Astrocyte (in vitro differentiated cells and primary cell): ENCODE measurements at regions not wholly inside any gene's neighbourhood (a gene's known extent, or its start where the extent isn't known, plus 50 kb on each side); places are given as distances from the start of the nearest gene placed in this dataset.

Source experiments
- DNase-seq: peaks from one replicate; pipeline ENCODE4 v3.0.0-alpha.2; 2010; ENCODE audit warnings: low read depth
- FAIRE-seq: peaks from 2 replicates; lab custom pipeline; 2011; peaks lifted over from hg19 to GRCh38; lab: Jason Lieb, UNC
- H2AFZ ChIP-seq: 2 replicates; pipeline ENCODE4 v1.6.0; 2012; ENCODE audit warnings: low read depth, low read length, inconsistent platforms
- H3K27ac ChIP-seq: 2 replicates; pipeline ENCODE4 v1.5.1; 2011; ENCODE audit warnings: low read depth, low read length, inconsistent platforms
- H3K27me3 ChIP-seq: 2 replicates; pipeline ENCODE4 v1.6.0; 2011; ENCODE audit warnings: low read length, inconsistent platforms; ENCODE audit not compliant: insufficient read depth
- H3K36me3 ChIP-seq: 2 replicates; pipeline ENCODE4 v1.5.1; 2011; ENCODE audit warnings: low read length, inconsistent platforms; ENCODE audit not compliant: insufficient read depth
- H3K4me1 ChIP-seq: 2 replicates; pipeline ENCODE4 v1.5.1; 2011; ENCODE audit warnings: low read length, inconsistent platforms; ENCODE audit not compliant: insufficient read depth
- H3K4me2 ChIP-seq: 2 replicates; pipeline ENCODE4 v1.6.0; 2012; ENCODE audit warnings: low read length, inconsistent platforms
- H3K4me3 ChIP-seq: 2 replicates; pipeline ENCODE4 v1.5.1; 2011; ENCODE audit warnings: low read depth, mild to moderate bottlenecking, low read length, inconsistent platforms; ENCODE audit not compliant: insufficient read depth
- H3K79me2 ChIP-seq: 2 replicates; pipeline ENCODE4 v1.6.0; 2012; ENCODE audit warnings: mild to moderate bottlenecking, low read length, inconsistent platforms; ENCODE audit not compliant: insufficient read depth
- H3K9ac ChIP-seq: 2 replicates; pipeline ENCODE4 v1.6.0; 2012; ENCODE audit warnings: mild to moderate bottlenecking, low read length, inconsistent platforms
- H3K9me3 ChIP-seq: 2 replicates; pipeline ENCODE4 v1.5.1; 2012; ENCODE audit warnings: low read depth, mild to moderate bottlenecking, low read length, inconsistent platforms; ENCODE audit not compliant: insufficient read depth
- H4K20me1 ChIP-seq: 2 replicates; pipeline ENCODE4 v1.6.0; 2012; ENCODE audit warnings: low read length, inconsistent platforms; ENCODE audit not compliant: insufficient read depth
- H3K27ac Mint-ChIP-seq: one replicate; pipeline ENCODE4 v1.8.0; 2021; ENCODE audit warnings: mild to moderate bottlenecking, mixed read lengths; ENCODE audit not compliant: unreplicated experiment
- H3K27me3 Mint-ChIP-seq: one replicate; pipeline ENCODE4 v1.8.0; 2021; ENCODE audit warnings: low read depth, mixed read lengths; ENCODE audit not compliant: unreplicated experiment
- H3K36me3 Mint-ChIP-seq: one replicate; pipeline ENCODE4 v1.8.0; 2021; ENCODE audit warnings: low read depth, mixed read lengths; ENCODE audit not compliant: unreplicated experiment
- H3K4me1 Mint-ChIP-seq: one replicate; pipeline ENCODE4 v1.8.0; 2021; ENCODE audit warnings: low read depth, mixed read lengths; ENCODE audit not compliant: unreplicated experiment
- H3K4me3 Mint-ChIP-seq: one replicate; pipeline ENCODE4 v1.8.0; 2021; ENCODE audit warnings: mild to moderate bottlenecking, moderate library complexity, mixed read lengths; ENCODE audit not compliant: unreplicated experiment
- H3K9me3 Mint-ChIP-seq: one replicate; pipeline ENCODE4 v1.8.0; 2021; ENCODE audit warnings: mild to moderate bottlenecking, mixed read lengths; ENCODE audit not compliant: unreplicated experiment
- CTCF ChIP-seq: IDR thresholded peaks from 2 replicates; pipeline ENCODE4 v1.5.1; 2011; ENCODE audit warnings: low read depth, mild to moderate bottlenecking, inconsistent platforms, low read length, moderate library complexity; ENCODE audit not compliant: insufficient read depth
- EZH2 ChIP-seq: IDR thresholded peaks from 2 replicates; pipeline ENCODE4 v1.6.1; 2012; ENCODE audit warnings: mild to moderate bottlenecking, low read length, inconsistent platforms; ENCODE audit not compliant: insufficient read depth

- Mint-ChIP-seq H3K4me3 (no peak overlapping the region), H3K36me3 (no peaks in the 10 kb centered on the region), H3K9me3 (no peaks in the 10 kb centered on the region), H3K27ac (no peak overlapping the region), H3K4me1 (peaks cover 6% of the 10 kb centered on the region), H3K27me3 (peaks cover 8% of the 10 kb centered on the region)
- H3K79me2 ChIP-seq: no peaks in the 10 kb centered on the region
- no peaks in the 10 kb centered on the region for H4K20me1 ChIP-seq
- H3K9me3 ChIP-seq: no peaks in the 10 kb centered on the region
- H3K36me3 ChIP-seq: no peaks in the 10 kb centered on the region
- FAIRE-seq: no peak
- TF ChIP-seq EZH2 (no peak), CTCF (peak; percentile 60)
- H3K4me3 ChIP-seq: no peak overlapping the region
- no peak overlapping the region for H3K27ac ChIP-seq
- no peak for DNase-seq
- no peak overlapping the region for H3K9ac ChIP-seq
- H3K4me2 ChIP-seq: no peak overlapping the region
- peaks cover 3% of the 10 kb centered on the region for H3K4me1 ChIP-seq
- no peaks in the 10 kb centered on the region for H3K27me3 ChIP-seq
- H2AFZ ChIP-seq: no peak overlapping the region
Observed at GRCh38 chr15:57866149-57866736, 159.7 kb downstream of the POLR2M start.

- H3K79me2 ChIP-seq: no peaks in the 10 kb centered on the region
- H3K4me3 ChIP-seq: no peak overlapping the region
- FAIRE-seq (no peak), DNase-seq (no peak)
- H3K4me3 Mint-ChIP-seq: no peak overlapping the region
- no peak overlapping the region for H3K27ac ChIP-seq
- H3K9me3 Mint-ChIP-seq: no peaks in the 10 kb centered on the region
- H2AFZ ChIP-seq: no peak overlapping the region
- peaks cover 6% of the 10 kb centered on the region for H3K4me1 Mint-ChIP-seq
- no peaks in the 10 kb centered on the region for H3K27me3 ChIP-seq
- TF ChIP-seq EZH2 (no peak), CTCF (no peak)
- no peak overlapping the region for H3K9ac ChIP-seq
- H3K4me2 ChIP-seq: no peak overlapping the region
- H3K27me3 Mint-ChIP-seq: peaks cover 8% of the 10 kb centered on the region
- H3K9me3 ChIP-seq: no peaks in the 10 kb centered on the region
- no peaks in the 10 kb centered on the region for H3K4me1 ChIP-seq
- H3K36me3 ChIP-seq: no peaks in the 10 kb centered on the region
- H3K27ac Mint-ChIP-seq: no peak overlapping the region
- H4K20me1 ChIP-seq: no peaks in the 10 kb centered on the region
- no peaks in the 10 kb centered on the region for H3K36me3 Mint-ChIP-seq
Observed at GRCh38 chr15:57867970-57868798, 161.7 kb downstream of the POLR2M start.

GRCh38 chr15:57870667-57871066, 164.2 kb downstream of the POLR2M start:
- no peaks in the 10 kb centered on the region for H3K36me3 ChIP-seq

More at GRCh38 chr15:57870667-57871066, 164.2 kb downstream of the POLR2M start:
- DNase-seq (no peak), FAIRE-seq (no peak)
- no peak for TF ChIP-seq EZH2
- no peak for TF ChIP-seq CTCF
- Histone ChIP-seq H3K79me2 (no peaks in the 10 kb centered on the region), H3K9me3 (no peaks in the 10 kb centered on the region), H3K4me1 (peaks cover 17% of the 10 kb centered on the region), H3K27me3 (no peaks in the 10 kb centered on the region), H4K20me1 (no peaks in the 10 kb centered on the region), H3K9ac (no peak overlapping the region), H3K4me3 (no peak overlapping the region), H3K4me2 (no peak overlapping the region), H3K27ac (no peak overlapping the region), H2AFZ (no peak overlapping the region)
- Mint-ChIP-seq H3K4me3 (no peak overlapping the region), H3K27me3 (peaks cover 4% of the 10 kb centered on the region), H3K9me3 (peaks cover 5% of the 10 kb centered on the region), H3K4me1 (peaks cover 19% of the 10 kb centered on the region), H3K27ac (no peak overlapping the region), H3K36me3 (no peaks in the 10 kb centered on the region)
